Smooth muscle cell (in vitro differentiated cells): ENCODE measurements at regions not wholly inside any gene's neighbourhood (a gene's known extent, or its start where the extent isn't known, plus 50 kb on each side); places are given as distances from the start of the nearest gene placed in this dataset.
A peak's percentile ranks its signal among the peaks of the same experiment; 100 is the strongest.

ENCODE experiments used
- DNase-seq: peaks from one replicate; lab custom pipeline; 2025; ENCODE audit not compliant: unreplicated experiment; lab: John Stamatoyannopoulos, UW
- H2AFZ ChIP-seq: fragments of 200-600 bp; sonication (generic); 2 replicates; pipeline ENCODE4 v1.6.0; 2016; ENCODE audit warnings: antibody characterized with exemption, low read depth, mild to moderate bottlenecking
- H3F3A ChIP-seq: fragments of 200-600 bp; sonication (generic); 2 replicates; pipeline ENCODE4 v1.6.0; 2017; ENCODE audit warnings: antibody characterized with exemption, low read depth
- H3K27ac ChIP-seq: fragments of 200-600 bp; sonication (generic); 2 replicates; pipeline ENCODE4 v1.5.1; 2016; ENCODE audit warnings: low read depth, mild to moderate bottlenecking
- H3K27me3 ChIP-seq: fragments of 200-600 bp; sonication (generic); 2 replicates; pipeline ENCODE4 v1.6.1; 2016; ENCODE audit warnings: low read depth, mild to moderate bottlenecking
- H3K36me3 ChIP-seq: fragments of 200-600 bp; sonication (generic); 2 replicates; pipeline ENCODE4 v1.5.1; 2016; ENCODE audit warnings: low read depth
- H3K4me1 ChIP-seq: fragments of 200-600 bp; sonication (generic); 2 replicates; pipeline ENCODE4 v1.5.1; 2016; ENCODE audit warnings: low read depth
- H3K4me2 ChIP-seq: fragments of 200-600 bp; sonication (generic); 2 replicates; pipeline ENCODE4 v1.6.0; 2016; ENCODE audit warnings: mild to moderate bottlenecking
- H3K4me3 ChIP-seq: fragments of 200-600 bp; sonication (generic); 2 replicates; pipeline ENCODE4 v1.5.1; 2016; ENCODE audit warnings: mild to moderate bottlenecking
- H3K79me2 ChIP-seq: fragments of 200-600 bp; sonication (generic); 2 replicates; pipeline ENCODE4 v1.6.0; 2016; ENCODE audit warnings: low read depth, mild to moderate bottlenecking
- H3K9ac ChIP-seq: fragments of 200-600 bp; sonication (generic); 2 replicates; pipeline ENCODE4 v1.6.0; 2016; ENCODE audit warnings: low read depth
- H3K9me3 ChIP-seq: fragments of 200-600 bp; sonication (generic); replicated peaks from 2 replicates; pipeline ENCODE4 v1.5.1; 2016; ENCODE audit warnings: low read depth
- H4K20me1 ChIP-seq: fragments of 200-600 bp; sonication (generic); 2 replicates; pipeline ENCODE4 v1.6.0; 2016; ENCODE audit warnings: low read depth
- WGBS: methylation state at CpG from one replicate; pipeline ENCODE4 v1.1.7; 2016; ENCODE audit warnings: low lambda C conversion rate; 5-methylcytosine and 5-hydroxymethylcytosine counted together
- TF ChIP-seq, protein P1 (sequence below): fragments of 200-600 bp; sonication (generic); IDR thresholded peaks from 2 replicates; pipeline ENCODE4 v1.5.1; 2017; ENCODE audit warnings: borderline replicate concordance, mild to moderate bottlenecking, antibody characterized with exemption; ENCODE audit not compliant: insufficient read depth, poor library complexity, severe bottlenecking

DNA sequence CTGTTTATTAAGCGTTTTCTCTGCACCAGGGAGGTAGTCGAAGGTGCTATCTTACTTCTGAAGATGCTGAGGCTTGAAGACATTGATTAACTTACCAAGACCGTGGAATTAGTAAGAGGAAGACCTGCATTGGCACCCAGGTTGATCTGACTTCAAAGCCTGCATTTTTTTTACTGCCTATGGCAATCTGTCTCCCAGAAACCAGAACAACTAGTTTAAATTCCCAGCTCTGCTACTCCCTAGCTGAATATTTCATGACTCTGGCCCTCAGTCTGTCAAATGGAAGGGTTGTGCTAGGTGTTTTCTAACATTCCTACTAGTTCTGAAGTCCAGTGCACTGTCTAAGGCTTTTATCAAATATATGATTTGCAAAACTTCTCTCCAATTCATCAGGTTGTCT lies 52.0 kb upstream of the GRAMD1B start:
- peaks cover 4% of the 10 kb centered on the region for H3K4me1 ChIP-seq
- peak overlapping the region; percentile 15 for H3K4me2 ChIP-seq

DNA sequence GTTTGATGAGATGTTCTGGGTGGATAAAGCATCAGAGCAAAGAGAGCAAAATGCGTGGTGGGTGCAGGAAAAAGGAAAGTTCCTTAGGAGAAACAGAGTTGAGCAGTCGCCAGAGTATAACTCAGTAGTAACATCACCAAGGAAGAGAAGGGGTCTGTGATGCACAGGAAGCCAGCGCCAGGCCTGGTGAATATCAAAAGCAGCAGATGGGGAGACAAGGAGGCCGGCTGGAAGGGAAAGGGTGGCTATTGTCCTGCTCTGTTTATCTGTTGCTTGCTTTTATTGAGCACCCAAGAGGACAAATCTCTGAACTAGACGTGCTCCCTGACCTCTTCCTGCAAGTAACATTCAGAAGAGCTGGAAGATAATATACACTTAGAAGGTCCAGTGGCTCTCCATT lies 52.7 kb upstream of the GRAMD1B start:
- H2AFZ ChIP-seq = no peak overlapping the region
- H3K36me3 ChIP-seq = no peaks in the 10 kb centered on the region
- H3K9me3 ChIP-seq = no peaks in the 10 kb centered on the region
- no peak overlapping the region for H3K4me3 ChIP-seq
- no peaks in the 10 kb centered on the region for H3K79me2 ChIP-seq
- no peaks in the 10 kb centered on the region for H3F3A ChIP-seq
- no peak for DNase-seq
- TF ChIP-seq, protein P1, sequence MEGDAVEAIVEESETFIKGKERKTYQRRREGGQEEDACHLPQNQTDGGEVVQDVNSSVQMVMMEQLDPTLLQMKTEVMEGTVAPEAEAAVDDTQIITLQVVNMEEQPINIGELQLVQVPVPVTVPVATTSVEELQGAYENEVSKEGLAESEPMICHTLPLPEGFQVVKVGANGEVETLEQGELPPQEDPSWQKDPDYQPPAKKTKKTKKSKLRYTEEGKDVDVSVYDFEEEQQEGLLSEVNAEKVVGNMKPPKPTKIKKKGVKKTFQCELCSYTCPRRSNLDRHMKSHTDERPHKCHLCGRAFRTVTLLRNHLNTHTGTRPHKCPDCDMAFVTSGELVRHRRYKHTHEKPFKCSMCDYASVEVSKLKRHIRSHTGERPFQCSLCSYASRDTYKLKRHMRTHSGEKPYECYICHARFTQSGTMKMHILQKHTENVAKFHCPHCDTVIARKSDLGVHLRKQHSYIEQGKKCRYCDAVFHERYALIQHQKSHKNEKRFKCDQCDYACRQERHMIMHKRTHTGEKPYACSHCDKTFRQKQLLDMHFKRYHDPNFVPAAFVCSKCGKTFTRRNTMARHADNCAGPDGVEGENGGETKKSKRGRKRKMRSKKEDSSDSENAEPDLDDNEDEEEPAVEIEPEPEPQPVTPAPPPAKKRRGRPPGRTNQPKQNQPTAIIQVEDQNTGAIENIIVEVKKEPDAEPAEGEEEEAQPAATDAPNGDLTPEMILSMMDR = no peak
- no peak overlapping the region for H3K4me2 ChIP-seq
- H3K27me3 ChIP-seq = no peaks in the 10 kb centered on the region
- no peaks in the 10 kb centered on the region for H4K20me1 ChIP-seq
- 31% methylated on average over 5 of the region's 5 CpGs for WGBS
- peaks cover 4% of the 10 kb centered on the region for H3K4me1 ChIP-seq
- H3K9ac ChIP-seq = no peak overlapping the region
- H3K27ac ChIP-seq = no peak overlapping the region

More for the DNA sequence above, 52.0 kb upstream of the GRAMD1B start:
- no peak overlapping the region for H2AFZ ChIP-seq
- H3F3A ChIP-seq = no peaks in the 10 kb centered on the region
- 72% methylated on average over 3 of the region's 3 CpGs for WGBS
- TF ChIP-seq, protein P1 = no peak
- DNase-seq = no peak
- no peaks in the 10 kb centered on the region for H3K36me3 ChIP-seq
- H3K9ac ChIP-seq = no peak overlapping the region
- H3K9me3 ChIP-seq = no peaks in the 10 kb centered on the region
- no peaks in the 10 kb centered on the region for H3K79me2 ChIP-seq
- no peaks in the 10 kb centered on the region for H4K20me1 ChIP-seq
- H3K4me3 ChIP-seq = no peak overlapping the region
- no peaks in the 10 kb centered on the region for H3K27me3 ChIP-seq
- H3K27ac ChIP-seq = no peak overlapping the region

DNA sequence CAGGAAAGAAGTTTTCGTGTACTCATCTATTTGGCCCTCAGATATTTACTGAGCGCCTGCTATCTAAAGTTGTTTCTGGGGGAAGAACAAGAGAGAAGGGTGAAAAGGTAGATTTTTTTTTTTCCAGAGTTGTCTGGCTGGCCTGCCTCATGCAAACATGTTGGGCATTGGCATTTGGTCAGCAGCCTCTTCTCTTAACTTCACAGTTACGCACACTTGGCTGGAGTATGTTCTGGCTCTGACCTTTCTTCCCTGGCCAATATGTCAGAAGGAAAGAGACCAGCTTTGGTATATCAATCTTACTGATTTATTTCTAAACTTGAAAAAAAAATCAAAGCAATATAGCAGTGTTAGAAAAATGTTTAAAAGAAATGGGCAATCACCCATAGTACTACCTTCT lies 54.2 kb upstream of the GRAMD1B start:
- no peak overlapping the region for H3K27ac ChIP-seq
- no peak overlapping the region for H3K4me2 ChIP-seq
- no peaks in the 10 kb centered on the region for H4K20me1 ChIP-seq
- H3K9ac ChIP-seq = no peak overlapping the region
- no peaks in the 10 kb centered on the region for H3K9me3 ChIP-seq
- WGBS = 97% methylated on average over 3 of the region's 3 CpGs
- no peak overlapping the region for H3K4me3 ChIP-seq
- DNase-seq = no peak
- no peaks in the 10 kb centered on the region for H3K79me2 ChIP-seq
- peaks cover 4% of the 10 kb centered on the region for H3K4me1 ChIP-seq
- no peaks in the 10 kb centered on the region for H3K27me3 ChIP-seq
- no peaks in the 10 kb centered on the region for H3F3A ChIP-seq
- no peaks in the 10 kb centered on the region for H3K36me3 ChIP-seq
- TF ChIP-seq, protein P1 = no peak
- no peak overlapping the region for H2AFZ ChIP-seq

DNA sequence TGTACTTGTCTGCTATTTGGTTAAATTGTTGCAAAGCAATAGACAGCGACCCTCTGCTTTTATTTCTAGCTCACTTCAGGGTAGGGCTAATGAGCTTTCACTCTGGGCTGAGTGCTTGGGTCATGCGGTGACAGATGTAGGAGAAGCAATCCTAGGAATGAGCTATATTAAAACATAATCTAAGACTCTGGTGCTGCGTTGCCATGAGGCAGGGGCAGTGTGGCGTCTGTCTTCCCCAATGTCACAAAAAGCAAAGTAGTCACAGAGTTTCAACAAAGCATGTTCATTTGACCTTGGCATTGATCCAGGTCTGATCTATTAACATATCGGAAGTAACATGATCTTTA lies 55.5 kb upstream of the GRAMD1B start:
- 85% methylated on average over 5 of the region's 5 CpGs for WGBS
- H3K27ac ChIP-seq = no peak overlapping the region
- no peak overlapping the region for H2AFZ ChIP-seq
- H3K27me3 ChIP-seq = no peaks in the 10 kb centered on the region
- no peak for DNase-seq
- TF ChIP-seq, protein P1 = no peak
- no peak overlapping the region for H3K9ac ChIP-seq
- H3F3A ChIP-seq = no peaks in the 10 kb centered on the region
- no peaks in the 10 kb centered on the region for H4K20me1 ChIP-seq
- H3K4me2 ChIP-seq = no peak overlapping the region
- no peaks in the 10 kb centered on the region for H3K79me2 ChIP-seq
- no peaks in the 10 kb centered on the region for H3K36me3 ChIP-seq
- peaks cover 4% of the 10 kb centered on the region for H3K4me1 ChIP-seq
- H3K9me3 ChIP-seq = no peaks in the 10 kb centered on the region
- no peak overlapping the region for H3K4me3 ChIP-seq
